SW 1271 (cell line): ENCODE measurements at regions not wholly inside any gene's neighbourhood (a gene's known extent, or its start where the extent isn't known, plus 50 kb on each side); places are given as distances from the start of the nearest gene placed in this dataset.

Experiments used
- DNase-seq, 2 experiments: peaks; one replicate each; lab custom pipeline; 2025; lab: John Stamatoyannopoulos, UW

GRCh38 chr1:29669158-29669871 is 433.0 kb downstream of the PTPRU start:
- DNase-seq = no peak

GRCh38 chr1:29668551-29669157 is 432.3 kb downstream of the PTPRU start:
- DNase-seq = no peak

DNA sequence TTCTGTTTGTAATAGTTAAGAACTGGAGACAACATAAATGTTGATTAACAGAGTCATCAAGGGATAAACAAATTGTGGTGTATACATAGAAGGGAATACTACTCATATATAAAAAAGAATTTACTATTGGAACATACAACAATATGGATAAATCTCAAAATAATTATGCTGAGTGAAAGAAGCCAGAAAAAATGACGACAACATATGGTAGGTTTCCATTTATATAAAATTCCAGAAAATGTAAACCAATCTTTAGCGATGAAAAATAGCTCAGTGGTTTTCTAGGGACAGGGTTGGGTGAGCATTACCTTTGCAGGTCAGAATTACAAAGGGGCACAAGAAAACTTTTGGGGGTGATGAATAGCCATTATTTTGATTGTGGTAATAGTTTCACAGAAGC is 431.6 kb downstream of the PTPRU start:
- DNase-seq = no peak

DNA sequence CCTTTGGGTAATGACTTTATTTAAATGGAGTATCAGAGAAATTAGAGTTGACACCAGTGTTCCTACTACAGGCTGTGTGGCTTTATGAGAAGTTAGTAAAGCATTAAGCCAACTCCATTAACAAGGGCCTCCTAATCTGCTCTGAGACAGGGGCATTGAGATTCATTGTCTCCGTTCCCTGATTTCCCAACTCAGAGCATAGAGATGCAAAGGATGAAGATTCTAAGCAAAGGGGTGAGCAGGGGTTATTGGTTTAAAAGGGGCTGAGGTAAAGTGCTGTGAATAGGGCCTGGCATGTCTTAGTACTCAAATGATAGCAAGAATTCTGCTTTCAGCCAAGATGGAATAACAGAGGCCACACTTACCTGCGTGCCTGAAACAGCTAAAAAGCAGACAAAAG is 428.4 kb downstream of the PTPRU start:
- no peak for DNase-seq

GRCh38 chr1:29658688-29659087 is 422.4 kb downstream of the PTPRU start:
- no peak for DNase-seq

DNA sequence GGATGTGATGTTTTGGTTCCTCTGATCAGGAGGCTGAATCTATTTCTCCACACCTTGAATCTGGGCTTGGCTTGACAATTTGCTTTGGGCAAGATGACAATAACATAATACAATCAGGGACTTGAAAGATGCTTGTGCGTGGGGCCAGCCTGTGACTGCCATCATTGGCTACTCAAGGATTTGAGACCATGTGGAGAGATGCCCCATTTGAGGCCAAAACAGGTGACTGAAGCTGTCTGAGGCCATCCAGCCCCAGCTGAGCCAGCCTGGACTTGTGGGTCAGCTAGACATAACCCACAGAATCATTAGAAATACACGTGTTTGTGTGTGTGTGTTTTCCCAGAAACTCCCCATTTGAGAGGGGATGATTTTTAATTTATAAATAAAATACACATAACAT is 421.5 kb downstream of the PTPRU start:
- DNase-seq = no peak

GRCh38 chr1:29655945-29656850 is 419.9 kb downstream of the PTPRU start:
- peak in 1 of 2 experiments; percentile 7 for DNase-seq

DNA sequence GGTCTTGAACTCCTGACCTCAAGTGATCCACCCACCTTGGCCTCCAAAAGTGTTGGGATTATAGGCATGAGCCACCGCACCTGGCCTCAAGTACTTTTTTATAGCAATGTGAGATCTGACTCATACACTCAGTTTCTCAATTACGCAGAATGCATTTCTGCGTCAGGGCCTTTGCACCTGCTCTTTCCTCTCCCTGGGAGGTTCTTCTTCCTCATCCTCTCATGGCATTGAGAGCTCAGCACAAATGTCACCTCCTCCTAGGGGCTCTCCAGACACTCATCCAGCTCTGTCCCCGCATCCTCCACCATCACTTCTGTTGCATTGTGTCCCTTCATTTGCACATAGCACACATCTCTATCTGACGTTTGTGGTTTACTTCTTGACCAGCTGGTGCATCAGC is 418.8 kb downstream of the PTPRU start:
- DNase-seq = no peak

GRCh38 chr1:29653886-29654450 is 417.6 kb downstream of the PTPRU start:
- no peak for DNase-seq

- DNase-seq = no peak
These were observed 416.9 kb downstream of the PTPRU start for GRCh38 chr1:29653034-29653810.

DNA sequence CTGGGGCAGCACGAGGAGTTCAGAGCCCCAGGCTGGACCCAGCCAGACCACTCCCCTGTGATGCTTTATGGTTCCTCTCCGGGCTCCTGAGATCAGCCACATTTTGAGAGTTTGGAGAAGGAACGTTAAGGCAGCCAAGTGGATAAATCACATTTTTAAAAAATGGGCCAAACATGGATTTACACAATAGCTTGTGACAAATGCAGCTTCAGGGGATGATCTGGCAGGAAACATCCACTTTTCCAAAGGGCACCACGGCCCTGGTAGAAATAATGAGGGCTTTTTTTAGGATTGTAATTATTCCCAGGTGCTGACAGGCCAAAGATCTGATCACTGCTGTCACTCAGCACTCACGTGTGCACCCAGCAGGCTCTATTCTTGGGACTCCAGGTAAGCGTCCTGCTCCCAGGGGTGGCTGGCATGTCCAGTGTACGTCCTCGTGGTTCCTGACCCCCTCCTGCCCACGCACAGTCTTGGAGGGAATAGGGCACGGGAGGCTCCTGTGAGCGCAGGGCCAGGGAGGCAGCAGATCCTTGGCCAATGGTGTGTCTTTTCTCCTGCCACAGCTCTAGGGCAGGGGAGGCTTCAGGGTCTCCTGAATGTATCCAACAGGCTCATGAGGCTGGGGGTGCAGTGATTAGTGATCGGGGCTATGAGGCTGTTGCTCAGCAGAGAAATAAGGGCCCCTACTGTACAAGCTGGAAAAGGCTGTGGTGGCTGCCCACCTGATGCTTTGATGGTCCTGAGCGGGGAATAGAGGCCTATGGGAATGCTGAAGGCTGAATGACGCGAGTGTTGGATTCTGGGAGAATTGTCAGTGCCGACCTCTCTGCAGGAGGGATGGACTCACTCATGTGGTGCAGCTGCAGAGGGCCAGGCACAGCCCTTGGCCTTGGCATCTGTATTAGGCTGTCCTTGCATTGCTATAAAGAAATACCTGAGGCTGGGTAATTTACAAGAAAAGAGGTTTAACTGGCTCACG is 415.7 kb downstream of the PTPRU start:
- DNase-seq = no peak

GRCh38 chr1:29651246-29651645 is 414.9 kb downstream of the PTPRU start:
- DNase-seq = no peak

- no peak for DNase-seq
These were observed 414.2 kb downstream of the PTPRU start for GRCh38 chr1:29650476-29650875.

- no peak for DNase-seq
These were observed 413.7 kb downstream of the PTPRU start for GRCh38 chr1:29650041-29650400.

DNA sequence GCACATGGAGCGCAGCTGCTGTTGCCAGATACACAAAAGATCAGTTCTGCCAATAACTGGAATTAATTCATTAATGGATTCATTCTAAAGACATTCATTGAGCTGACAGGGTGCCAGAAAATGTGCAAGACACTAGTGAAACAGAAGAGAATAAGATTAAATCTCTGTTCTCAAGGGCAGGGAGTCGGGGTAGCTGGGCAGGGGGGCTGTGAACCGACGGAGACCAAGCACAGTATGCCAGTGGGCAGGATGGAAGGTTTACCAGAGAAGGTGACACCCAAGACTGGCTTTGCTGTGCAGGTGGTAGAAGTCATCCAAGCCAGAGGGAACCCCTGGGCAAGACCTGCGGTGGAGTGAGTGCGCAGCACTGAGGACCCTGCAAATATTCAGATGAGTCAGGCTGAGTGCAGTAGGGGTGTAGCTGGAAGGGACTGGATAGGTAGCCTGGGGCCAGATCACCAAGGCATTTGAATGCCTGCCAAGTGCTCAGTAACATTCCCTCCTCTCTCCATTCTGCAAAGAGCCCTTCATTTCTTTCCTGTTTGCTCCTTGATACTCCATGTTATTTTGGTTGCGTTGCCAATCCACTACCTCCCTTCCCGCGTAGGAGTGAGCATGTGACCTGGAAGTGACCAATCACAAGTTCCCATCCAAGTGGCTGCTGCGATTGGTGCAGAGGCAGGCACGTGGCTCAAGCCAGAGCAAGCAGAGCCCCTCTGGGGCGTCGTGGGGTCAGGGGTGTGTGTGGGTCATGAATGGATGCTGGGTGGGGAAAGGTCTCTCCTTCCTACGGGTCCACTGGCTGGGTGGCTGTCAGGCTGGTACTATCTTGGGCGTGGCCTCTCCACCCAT is 413.1 kb downstream of the PTPRU start:
- DNase-seq = peak in 1 of 2 experiments; percentile 7

DNA sequence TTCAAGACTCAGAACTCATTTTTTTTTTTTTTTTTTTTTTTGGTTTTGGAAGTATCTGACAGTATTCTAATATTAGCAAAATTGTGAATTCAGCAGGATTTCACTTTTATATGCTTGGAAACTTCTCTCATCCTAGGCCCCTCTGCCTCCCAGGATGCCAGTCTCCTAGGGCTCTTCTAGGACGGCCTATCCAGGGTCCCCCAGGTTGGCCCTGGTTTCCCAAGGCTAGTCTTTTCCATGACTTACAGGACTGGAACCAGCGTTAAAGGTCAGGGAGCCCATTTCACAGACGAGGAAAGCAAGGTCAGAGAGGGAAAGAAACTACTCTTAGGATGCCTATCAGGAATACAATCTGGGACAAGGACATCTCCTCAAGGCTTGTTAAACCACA is 412.5 kb downstream of the PTPRU start:
- no peak for DNase-seq

GRCh38 chr1:29648026-29648425 is 411.7 kb downstream of the PTPRU start:
- no peak for DNase-seq

DNA sequence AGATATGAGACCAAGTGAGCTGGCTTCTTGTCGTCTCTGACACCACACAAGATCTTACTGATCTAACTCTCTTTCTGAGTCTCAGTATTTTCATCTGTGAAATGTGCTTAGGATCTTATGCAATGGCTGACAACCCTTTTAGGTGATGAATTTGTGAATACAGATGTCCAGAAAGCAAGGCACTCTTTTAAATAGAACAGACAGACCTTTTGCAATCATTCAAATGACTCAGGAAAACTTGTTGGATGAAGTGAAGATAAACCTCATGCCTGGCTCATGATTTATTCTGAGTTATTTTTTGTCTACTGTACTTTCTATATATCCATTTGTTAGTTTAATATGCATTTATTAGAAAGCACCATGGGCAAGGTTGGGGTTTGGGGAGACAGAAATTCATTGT is 411.3 kb downstream of the PTPRU start:
- no peak for DNase-seq

DNA sequence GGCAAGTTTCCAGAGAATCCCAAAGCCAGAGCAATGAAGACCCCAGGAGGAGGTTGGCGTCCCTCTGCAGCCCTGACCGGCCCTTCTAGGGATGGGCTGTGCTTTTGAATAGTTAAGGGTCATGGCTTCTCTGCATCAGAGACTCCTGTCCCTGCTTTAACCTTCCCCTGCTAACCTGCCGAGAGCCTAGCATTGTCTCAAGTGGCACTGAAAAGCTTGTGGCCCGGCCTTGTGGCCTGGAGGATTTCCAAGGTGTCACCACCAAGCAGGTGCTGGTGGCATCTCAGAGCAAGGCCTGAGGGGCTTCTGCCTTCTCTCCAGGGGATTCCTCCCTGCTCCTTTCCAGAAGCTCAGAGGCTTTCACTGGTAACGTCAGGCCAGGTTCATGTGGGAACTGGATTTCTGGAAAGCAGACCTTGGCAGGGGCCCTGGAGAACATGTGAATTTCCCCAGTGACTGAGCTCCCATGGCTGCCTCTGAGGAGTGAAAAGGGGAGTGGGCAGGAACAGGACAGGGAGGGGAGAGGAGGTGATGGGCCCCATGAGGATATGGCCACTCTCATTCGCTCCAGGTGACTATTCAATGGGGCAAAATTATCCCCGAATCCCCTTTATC is 409.9 kb downstream of the PTPRU start:
- DNase-seq = no peak
